Stimulated activated CD8-positive, alpha-beta memory T cell treated with anti-CD3 and anti-CD28 coated beads, Interleukin-2, amount 100 ng/mL, for 1 hour (primary cell): ENCODE measurements at regions not wholly inside any gene's neighbourhood (a gene's known extent, or its start where the extent isn't known, plus 50 kb on each side); places are given as distances from the start of the nearest gene placed in this dataset.
"Not testable (repeated sequence)": the region's sequence is repeated elsewhere in the genome, so short reads cannot be mapped to it uniquely, and the experiment has no call there.

Experiments used
- DNase-seq, 2 donors: peaks; one replicate each; pipeline ENCODE4 v3.0.0-alpha.2; 2020; ENCODE audit warnings: low read depth in 2 of 2

DNA sequence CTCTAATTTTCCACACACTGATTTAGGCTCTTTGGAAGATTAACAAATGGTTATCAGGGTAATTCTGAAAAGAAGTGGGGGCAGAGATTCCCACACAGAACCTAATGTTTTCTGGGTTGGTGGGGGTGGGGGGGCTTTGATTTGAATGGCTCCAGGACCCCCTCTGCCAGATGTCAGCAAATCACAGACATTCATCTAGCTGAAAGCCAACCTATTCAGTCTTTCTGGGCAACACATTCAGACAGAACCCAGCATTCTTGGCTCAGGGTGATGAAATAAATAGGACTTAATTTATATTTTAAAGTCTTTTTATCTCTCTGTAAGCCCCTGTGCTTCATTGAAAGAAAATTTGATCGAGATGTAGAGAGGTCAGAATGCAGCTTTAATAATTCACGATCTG is 533.2 kb downstream of the XYLT1 start:
- DNase-seq, result no peak

DNA sequence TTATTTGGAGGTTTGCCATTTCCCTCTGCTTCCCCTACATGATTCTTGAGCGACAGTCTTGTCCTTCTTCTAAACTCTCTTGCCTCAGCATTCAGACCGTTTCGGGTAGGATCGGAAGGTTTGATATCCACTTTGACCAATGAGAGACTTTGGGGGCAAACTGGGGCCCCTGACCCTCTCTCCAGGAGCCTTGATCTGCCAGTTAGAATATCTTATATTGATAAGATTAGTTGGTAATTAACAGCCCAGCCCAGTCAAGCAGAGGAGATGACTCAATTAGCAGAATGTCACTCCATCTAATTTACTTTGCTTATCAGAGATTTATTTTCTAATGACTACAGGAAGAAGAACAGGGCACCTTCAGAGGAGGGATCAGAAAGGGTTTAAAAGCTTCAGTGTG is 532.8 kb downstream of the XYLT1 start:
- DNase-seq, result no peak

DNA sequence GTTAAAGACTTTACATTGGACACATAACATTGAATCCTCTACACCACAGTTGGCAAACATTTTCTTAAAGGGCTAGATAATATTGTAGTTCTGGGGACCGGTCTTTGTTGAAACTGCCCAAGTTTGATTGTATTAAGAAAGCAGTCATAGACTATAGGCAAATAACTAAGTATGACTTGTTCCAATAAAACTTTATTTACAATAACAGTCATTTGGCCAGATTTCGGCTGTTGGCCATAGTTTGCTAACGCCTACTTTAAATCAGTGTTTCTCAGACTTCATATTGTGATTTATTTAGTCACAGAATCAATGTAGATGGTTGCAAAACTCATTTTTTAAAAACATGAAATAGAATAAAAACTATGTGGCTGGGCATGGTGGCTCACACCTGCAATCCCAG is 531.8 kb downstream of the XYLT1 start:
- DNase-seq, result no peak

DNA sequence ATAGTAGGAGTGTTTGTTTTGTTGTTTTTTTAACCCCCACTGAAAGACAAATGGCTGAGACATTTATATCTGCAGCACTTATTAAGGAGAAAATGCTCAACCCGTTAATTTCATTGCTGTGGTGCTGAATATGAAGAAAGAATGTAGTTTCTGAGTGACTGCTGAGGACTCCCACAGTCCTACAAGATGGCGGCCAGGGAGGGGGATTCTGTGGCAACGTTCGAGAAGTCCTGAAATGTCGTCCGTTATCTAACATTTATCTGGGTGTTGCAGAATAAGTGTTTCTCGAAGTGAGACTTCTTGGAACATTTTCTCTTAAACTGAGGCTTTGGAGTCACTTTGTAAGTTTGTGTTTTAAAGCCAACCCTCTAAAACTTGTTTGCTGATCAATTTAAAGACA is 530.4 kb downstream of the XYLT1 start:
- DNase-seq, result no peak

DNA sequence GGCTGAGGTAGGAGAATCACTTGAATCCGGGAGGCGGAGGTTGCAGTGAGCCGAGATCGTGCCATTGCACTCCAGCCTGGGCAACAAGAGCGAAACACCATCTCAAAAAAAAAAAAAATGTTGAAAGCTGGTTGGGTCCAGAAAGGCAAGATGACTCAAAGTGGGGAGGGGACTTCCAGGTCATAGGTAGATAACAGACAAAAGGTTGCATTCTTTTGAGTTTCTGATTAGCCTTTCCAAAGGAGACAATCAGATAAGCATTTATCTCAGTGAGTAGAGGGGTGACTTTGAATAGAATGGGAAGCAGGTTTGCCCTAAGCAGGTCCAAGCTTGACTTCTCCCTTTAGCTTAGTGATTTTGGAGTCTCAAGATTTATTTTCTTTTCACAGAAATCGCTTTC is 527.9 kb downstream of the XYLT1 start:
- DNase-seq, result not testable (repeated sequence)

DNA sequence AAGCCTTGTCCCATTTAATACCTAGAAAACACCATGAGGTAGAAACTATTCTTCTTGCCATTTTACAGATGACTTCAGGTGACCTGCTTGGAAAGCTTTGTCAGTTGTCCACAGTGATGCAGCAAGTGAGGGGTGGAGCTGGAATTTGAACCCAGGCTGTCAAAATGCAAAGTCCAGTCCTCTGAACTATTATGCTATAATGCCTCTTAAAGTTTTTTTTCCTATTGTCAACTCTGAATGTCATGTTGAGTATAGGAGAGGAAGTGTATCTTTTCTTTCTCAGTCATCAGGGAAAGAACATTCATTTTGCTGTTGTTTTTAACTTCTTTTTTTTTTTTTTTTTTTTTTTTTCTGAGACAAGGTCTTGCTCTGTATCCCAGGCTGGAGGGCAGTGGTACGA is 525.6 kb downstream of the XYLT1 start:
- no peak for DNase-seq

DNA sequence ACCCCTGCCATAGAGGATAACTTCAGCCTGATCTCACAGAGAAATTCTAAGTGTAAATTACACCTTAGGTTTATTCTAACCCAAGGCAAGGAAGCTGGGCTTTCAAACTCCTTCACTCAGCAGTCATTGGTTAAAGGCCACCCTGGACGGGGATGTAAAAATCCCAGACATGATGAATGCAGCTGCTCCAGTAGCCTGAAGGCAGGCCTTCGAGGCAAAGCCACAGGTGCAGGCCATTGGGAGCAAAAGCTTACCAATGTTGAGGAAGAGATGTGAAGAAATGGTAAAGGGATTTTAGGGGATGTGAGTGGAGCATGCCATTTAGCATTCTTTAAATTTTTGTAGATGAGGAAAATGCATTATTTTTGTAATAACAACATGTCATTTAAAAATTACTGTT is 514.4 kb downstream of the XYLT1 start:
- DNase-seq, result no peak

DNA sequence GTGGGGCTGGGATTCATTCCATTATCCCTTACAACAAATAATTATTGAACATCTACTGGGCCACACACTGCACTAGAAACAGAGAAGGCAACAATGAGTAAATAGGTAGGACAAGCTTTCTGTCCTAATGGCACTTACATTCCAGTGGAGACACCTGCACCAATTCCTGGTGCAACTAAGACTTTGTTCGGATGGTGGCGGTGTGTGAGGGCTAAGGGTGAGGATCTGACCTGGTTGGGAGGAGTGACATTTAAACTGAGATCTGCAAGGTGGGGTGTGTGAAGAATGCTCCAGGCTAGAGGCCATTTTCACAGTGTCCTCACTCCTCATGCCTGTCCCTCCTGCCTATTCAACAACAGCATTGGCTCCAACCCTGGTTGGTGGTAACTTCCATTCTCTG is 510.0 kb downstream of the XYLT1 start:
- DNase-seq, result no peak

DNA sequence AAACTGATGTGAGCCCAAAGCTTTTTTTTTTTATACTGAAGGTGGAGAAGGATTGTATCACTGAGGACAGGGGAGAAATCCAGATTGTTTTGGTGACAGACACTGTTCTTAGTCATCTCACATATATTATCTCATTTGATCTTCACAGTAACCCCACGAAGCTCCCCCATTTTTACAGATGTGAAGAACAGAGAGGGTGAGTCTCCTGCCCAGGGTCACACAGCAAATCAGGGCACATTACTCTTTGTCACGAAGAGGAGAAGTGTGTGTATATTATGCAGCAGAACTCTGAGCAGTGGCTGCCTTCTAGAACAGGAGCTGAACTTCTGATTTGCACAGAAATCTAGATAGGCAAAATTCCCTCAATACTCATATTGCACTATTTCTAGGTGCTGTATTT is 504.3 kb downstream of the XYLT1 start:
- no peak for DNase-seq

DNA sequence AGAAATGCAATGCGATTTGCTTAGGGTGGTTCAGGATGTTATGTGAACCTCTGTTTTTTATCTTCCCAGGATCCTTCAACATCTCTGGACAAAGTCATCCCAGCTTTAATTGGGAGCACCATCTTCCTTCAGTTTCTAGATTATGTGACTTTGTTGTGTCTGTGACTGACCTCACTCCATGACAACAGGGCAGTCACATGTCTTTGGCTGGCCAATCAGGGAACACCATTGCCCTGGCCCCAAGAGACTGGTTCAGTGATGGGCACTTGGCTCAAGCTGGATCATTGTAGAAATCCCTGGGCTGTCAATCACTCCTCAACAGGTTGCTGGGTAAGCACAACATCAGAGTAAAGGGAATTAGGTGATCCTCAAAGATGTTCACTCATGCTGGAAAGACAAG is 499.7 kb downstream of the XYLT1 start:
- DNase-seq, result no peak

DNA sequence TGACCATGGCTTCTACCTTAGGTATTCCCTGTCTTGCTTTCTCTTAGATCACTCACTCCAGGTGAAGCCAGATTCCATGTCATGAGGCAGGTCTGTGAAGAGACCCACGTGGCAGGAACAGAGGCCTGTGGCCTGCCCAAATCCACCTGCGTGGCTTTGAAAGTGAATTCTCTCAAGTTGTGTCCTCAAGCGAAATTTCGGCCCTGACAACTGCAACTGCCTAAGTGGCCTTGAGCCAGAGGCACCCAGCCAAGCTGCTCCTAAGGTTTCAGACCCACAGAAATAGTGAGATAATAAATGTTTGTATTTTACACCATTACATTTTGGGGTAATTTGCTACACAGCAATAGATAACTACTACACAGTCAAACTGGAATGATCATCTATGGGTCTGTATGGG is 497.9 kb downstream of the XYLT1 start:
- no peak for DNase-seq

DNA sequence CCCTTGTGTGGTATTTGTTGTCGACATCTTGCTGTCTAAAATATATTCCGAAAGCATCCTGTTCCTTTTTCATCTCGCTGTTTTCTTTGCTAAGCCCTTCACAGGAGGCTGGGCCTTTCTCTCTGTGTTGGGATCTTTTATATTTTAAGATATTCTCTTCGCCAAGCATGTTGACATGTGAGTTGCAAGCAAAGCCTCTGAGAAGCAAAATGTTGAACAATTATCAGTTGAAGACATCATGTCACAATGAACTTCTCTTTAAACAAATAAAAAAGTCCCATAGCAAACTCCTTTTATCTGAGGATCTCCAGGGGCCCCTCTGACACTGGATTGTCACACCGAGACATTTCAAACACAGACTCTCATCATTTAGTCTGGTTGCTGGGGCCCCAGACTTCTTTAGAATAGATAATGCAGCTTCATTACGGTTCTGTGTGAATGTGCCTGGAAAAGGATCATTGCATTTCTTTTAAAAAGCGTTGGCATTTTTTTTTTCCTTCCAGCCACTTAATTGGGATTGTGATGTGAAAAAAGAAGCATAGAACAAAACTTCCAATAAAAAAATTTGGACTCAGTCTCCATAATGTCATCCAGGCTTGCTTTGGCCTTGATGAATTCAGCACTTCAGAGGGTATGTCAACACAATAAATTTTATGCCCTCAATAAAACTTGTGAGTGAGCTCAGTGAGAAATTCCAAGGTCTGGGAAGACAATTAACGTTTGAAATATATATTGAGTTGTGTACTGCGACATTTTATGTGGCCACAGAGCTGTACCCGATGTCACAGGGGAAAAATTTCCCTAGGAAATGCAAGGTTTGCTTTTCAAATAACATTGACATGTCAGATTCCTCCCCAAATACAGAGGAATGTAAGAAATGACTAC is 496.8 kb downstream of the XYLT1 start:
- no peak for DNase-seq

DNA sequence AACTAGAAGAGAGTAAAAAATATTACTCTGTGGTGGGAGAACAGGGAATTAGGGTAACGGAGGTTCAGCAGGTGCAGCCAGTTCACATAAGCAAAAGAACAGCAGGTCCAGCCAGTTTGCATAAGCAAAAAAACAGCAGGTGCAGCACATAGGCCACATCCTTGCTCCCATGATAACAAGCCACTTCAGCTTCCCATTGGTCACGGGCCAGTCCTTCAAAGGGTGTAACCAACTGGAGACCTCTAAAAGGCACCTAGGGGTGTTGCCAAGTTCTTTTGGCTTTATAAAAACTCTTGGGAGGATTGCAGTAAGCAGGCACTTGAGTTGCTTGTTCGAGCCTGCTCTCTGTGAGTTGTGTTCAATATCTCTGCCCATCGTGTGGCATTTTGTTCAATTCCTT is 488.1 kb downstream of the XYLT1 start:
- no peak for DNase-seq

DNA sequence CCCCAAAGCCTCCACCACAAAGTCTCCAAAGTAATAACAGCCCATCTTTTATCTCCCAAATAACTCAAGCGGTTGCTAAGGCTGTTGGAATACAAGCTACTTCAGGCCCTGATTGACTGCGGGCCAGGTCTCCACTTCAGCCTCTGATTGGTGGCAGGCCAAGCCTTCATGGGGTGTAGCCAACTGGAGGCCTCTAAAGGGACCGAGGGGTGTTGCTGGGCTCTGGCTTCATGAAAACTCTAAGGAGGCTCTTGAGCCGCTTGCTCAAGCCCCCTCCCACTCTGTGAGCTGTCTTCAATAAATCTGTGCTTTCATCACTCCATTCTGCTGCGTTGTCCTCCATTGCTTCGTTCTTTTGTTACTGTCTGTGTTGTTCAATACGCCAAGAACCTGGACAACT is 487.2 kb downstream of the XYLT1 start:
- DNase-seq, result no peak

DNA sequence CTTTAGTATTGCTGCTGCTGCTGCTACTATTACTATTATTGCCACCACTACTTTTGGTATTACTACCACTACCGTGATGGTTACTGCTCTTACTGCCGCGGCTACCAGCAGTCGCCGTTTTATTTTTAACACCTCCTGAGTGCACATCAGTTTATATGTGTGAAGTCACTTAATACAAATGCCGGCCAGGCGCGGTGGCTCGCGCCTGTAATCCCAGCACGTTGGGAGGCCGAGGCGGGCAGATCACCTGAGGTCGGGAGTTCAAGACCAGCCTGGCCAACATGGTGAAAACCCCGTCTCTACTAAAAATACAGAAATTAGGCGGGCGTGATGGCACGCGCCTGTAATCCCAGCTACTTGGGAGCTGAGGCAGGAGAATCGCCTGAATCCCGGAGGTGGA is 486.7 kb downstream of the XYLT1 start:
- not testable (repeated sequence) for DNase-seq

DNA sequence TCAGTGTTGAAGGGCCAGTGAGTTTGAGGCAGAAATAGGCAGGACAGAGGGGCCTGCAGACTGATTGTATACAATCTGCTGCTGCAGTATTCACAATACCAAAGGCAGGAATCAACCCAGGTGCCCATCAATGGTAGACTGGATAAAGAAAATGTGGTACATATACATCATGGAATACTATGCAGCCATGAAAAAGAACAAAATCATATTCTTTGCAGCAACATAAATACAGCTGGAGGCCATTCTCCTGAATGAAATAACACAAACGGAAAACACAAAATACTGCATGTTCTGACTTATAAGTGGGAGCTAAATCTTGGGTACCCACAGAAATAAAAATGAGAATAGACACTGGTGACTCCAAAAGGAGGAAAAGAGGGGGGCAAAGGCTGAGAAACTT is 485.1 kb downstream of the XYLT1 start:
- DNase-seq, result no peak

DNA sequence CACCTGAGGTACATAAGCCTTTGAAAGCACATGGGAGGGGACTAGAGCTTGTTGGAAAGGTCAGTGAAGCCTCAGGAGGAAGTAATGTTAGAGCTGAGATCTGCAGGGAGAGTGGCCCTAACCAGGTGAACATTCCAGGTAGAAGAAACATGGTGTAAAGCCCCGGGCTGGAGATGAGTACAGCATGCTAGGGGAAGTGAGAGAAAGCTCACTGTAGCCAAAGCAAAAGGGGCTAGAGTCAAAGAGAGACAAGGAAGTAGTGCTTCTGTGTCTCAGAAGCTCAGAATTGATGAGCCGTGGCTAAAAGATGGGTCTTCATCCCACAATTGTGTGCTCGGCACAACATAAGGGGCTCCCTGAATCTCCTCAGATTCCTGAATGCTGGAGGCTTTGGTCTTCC is 481.8 kb downstream of the XYLT1 start:
- DNase-seq, result no peak

DNA sequence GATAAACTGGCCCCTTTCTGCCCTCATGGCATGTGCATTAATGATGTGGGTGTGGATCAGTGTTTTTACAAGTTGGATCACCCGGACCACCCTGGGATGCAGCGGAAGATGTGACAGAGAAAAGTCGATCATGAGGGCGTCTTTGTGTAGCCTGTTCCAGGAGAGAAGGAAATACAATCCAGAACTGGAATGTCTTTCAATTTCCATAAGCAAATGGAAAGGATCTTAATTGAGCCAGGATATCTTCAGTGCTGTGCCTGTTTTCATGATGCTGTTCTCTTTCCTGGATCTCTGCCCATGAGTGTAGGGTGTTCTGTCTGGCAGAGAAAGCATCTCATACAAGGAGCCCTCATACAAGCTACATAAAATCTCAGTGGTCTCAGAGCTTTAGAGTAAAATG is 481.4 kb downstream of the XYLT1 start:
- no peak for DNase-seq

DNA sequence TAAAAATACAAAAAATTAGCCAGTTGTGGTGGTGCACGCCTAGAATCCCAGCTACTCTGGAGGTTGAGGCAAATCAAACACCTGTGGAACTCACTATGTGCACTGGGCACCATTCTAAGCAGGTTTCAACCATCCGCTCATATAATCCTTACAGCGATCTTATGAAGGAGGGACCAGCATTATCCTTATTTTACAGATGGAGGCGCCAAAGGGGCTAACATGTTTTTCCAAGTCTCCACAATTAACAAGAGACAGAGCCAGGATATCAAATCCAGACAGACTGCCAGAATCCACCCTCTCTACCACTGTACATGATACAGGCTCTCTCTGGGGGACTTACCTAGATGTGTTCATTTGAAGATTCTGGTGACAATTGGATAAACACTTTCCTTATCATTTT is 479.0 kb downstream of the XYLT1 start:
- no peak for DNase-seq

DNA sequence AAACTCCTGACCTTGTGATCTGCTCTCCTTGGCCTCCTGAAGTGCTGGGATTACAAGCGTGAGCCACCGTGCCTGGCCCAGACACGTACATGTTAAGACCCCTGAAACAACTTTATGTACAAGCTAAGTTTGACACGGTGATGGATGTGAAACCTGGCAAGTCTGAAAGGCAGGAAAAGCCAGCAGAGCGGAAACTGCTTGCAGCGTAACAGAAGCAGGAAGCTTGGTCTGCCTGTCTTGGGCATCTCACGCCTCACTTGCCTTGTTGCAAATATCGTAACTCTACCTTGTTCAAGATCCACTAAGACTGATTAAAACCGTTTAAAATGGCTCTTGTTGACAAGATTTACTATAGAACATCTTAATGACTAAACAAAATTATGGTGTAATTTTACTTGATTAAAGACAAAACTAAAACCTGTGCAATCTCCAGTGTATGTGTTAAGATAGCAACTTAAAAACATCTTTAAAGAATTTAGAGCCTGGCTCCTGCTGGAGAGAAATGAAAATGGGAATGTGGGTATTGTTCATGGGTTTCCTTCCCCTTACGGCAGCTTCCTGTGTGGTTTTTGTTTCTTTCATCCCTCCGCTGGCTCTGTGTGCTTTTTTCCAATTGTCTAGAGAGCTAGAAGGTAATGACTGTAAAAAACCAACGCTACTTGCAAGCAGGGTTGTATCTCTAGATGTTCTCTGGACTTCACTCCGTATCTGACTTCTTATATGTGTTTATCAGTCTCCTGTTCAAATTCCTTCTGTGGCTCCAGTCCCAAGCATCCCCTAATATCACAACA is 477.6 kb downstream of the XYLT1 start:
- peak in 1 of 2 donors; percentile 3 for DNase-seq

DNA sequence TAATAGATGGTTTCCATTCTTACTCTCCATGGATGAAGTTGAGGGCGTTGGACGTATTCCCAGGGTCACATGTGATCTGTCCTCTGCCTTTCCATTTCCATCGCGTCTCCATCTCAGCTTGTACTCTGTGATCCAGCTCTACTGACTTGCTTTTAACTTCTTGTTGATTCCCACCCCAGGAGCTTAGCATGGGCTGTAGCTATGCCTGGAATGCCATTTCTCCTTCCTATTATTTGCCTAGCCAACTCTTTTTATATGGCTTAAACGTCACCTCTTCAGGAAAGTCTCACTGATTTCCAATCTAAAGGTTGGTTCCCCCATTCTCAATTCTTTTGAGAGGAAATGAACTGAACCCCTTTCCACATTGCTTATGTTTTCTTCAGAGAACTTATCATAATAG is 475.9 kb downstream of the XYLT1 start:
- DNase-seq, result no peak

DNA sequence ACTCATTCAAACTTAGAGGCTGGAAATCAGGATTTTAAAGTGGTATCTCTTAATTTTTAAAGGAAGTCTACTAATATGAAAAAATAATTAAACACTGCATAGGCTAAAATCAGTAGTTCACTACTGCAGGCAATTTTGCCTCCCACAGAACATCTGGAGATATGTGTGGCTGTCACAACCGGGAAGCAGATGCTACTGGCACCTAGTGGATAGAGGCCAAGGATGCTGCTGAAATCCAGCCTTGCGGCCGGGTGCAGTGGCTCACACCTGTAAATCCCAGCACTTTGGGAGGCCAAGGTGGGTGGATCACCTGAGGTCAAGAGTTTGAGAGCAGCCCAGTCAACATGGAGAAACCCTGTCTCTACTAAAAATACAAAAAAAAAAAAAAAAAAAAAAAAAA is 473.9 kb downstream of the XYLT1 start:
- DNase-seq, result no peak

DNA sequence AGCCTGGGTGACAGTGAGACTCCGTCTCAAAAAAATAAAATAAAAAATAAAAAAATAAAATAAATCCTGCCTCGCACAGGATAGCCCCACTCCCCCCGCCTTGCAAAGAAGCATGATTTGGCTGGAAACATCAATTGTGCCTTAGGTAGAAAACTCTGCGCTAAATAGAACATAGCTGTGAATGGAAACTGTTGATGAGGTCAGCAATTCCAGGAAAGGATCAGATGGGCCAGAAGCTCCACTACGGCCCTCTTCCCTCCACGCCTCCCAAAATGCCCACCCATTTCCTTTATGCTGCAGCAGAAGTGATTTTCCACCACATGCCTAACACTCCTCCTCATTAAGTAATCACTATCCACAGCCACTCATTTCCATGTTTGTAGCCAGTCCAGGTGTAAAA is 473.4 kb downstream of the XYLT1 start:
- no peak for DNase-seq
